ENCODE measurements at regions not wholly inside any gene's neighbourhood (a gene's known extent, or its start where the extent isn't known, plus 50 kb on each side); places are given as distances from the start of the nearest gene placed in this dataset.

- TF ChIP-seq CTCF (IDR thresholded peaks at IDR 0.05) (no peak), EP300 (IDR thresholded peaks at IDR 0.05) (no peak), FOSL2 (IDR thresholded peaks at IDR 0.05) (no peak), FOSL2 (CRISPR knock-in tag; IDR thresholded peaks at IDR 0.05) (no peak), HOXB5 (CRISPR knock-in tag; IDR thresholded peaks at IDR 0.05) (no peak), POLR2A (IDR thresholded peaks at IDR 0.05; ENCODE audit: low read length) (no peak)
Measured at GRCh38 chr1:29381426-29381825, 145.1 kb downstream of the PTPRU start.
